ENCODE measurements at regions not wholly inside any gene's neighbourhood (a gene's known extent, or its start where the extent isn't known, plus 50 kb on each side); places are given as distances from the start of the nearest gene placed in this dataset.

GRCh38 chr15:97401970-97402369 lies 558.5 kb upstream of the ARRDC4 start:
- H3K27ac Mint-ChIP-seq = no peak overlapping the region
- H3K27me3 Mint-ChIP-seq (ENCODE audit: low read depth, poor library complexity) = peaks cover 11% of the 10 kb centered on the region
- H3K4me3 Mint-ChIP-seq = no peak overlapping the region
- no peaks in the 10 kb centered on the region for H3K36me3 Mint-ChIP-seq (ENCODE audit: low read depth)
- DNase-seq = no peak
- no peaks in the 10 kb centered on the region for H3K9me3 Mint-ChIP-seq
- peaks cover 19% of the 10 kb centered on the region for H3K4me1 Mint-ChIP-seq
- TF ChIP-seq, protein P1, sequence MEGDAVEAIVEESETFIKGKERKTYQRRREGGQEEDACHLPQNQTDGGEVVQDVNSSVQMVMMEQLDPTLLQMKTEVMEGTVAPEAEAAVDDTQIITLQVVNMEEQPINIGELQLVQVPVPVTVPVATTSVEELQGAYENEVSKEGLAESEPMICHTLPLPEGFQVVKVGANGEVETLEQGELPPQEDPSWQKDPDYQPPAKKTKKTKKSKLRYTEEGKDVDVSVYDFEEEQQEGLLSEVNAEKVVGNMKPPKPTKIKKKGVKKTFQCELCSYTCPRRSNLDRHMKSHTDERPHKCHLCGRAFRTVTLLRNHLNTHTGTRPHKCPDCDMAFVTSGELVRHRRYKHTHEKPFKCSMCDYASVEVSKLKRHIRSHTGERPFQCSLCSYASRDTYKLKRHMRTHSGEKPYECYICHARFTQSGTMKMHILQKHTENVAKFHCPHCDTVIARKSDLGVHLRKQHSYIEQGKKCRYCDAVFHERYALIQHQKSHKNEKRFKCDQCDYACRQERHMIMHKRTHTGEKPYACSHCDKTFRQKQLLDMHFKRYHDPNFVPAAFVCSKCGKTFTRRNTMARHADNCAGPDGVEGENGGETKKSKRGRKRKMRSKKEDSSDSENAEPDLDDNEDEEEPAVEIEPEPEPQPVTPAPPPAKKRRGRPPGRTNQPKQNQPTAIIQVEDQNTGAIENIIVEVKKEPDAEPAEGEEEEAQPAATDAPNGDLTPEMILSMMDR (IDR thresholded peaks at IDR 0.05) = no peak

DNA sequence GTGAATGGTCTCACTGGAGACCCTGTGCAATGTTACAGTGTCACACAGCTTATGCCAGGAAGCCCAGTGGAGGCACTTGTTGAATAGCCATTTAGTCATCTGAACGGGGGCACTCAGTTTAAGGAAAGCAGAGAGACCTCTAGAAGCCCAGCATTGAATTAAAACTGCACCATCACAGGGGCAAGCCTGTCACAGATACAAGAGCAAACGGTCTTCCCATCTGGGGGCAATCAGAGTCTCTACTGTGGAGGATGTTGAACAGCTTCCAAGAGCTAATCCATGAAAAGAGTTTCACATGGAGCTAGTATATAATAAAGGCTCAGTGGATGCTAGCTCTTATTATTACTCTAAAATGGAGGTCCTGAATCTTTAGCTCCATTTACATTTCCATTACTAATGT lies 553.7 kb upstream of the ARRDC4 start:
- H3K9me3 Mint-ChIP-seq = no peaks in the 10 kb centered on the region
- H3K4me3 Mint-ChIP-seq = no peak overlapping the region
- no peak overlapping the region for H3K27ac Mint-ChIP-seq
- H3K27me3 Mint-ChIP-seq (ENCODE audit: low read depth, poor library complexity) = peaks cover 11% of the 10 kb centered on the region
- TF ChIP-seq, protein P1 (IDR thresholded peaks at IDR 0.05) = no peak
- H3K4me1 Mint-ChIP-seq = no peaks in the 10 kb centered on the region
- no peaks in the 10 kb centered on the region for H3K36me3 Mint-ChIP-seq (ENCODE audit: low read depth)
- DNase-seq = no peak

DNA sequence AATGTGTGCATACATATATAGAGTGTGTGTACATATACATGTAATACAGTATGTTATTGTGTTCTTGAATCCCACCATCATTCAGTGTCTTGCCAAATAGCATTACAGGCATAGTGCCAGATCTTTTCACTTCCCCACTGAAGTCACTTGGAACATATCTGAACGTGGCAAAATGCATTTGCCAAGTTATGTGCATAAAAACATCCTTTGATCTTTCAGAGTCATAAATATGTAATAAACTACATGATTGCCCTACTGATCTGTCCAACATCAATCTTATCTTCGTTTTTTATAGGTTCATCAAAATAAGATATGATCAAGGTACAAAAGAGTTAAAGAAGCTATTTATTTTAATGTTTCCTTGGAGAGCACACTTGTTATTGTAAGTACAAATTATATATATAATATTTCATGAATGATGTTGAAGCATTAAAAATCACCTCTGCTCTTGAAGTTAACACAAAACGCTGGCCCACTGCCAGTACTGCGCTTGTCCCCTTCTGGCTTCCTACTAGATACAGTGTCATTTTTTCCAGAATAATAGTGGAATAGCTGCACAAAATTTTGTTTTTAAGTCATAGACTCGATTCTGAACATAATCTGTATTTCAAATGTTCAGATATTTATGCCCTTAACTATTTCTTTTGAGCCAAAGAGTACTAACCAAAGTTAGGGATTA lies 549.5 kb upstream of the ARRDC4 start:
- peaks cover 9% of the 10 kb centered on the region for H3K9me3 Mint-ChIP-seq

GRCh38 chr15:97420130-97420529 lies 540.4 kb upstream of the ARRDC4 start:
- Mint-ChIP-seq H3K4me1 (peaks cover 11% of the 10 kb centered on the region), H3K27ac (no peak overlapping the region), H3K36me3 (ENCODE audit: low read depth) (peaks cover 5% of the 10 kb centered on the region), H3K4me3 (no peak overlapping the region), H3K27me3 (ENCODE audit: low read depth, poor library complexity) (no peaks in the 10 kb centered on the region), H3K9me3 (peaks cover 37% of the 10 kb centered on the region)
- TF ChIP-seq, protein P1 (IDR thresholded peaks at IDR 0.05) = no peak
- DNase-seq = no peak

More for the DNA sequence above, 549.5 kb upstream of the ARRDC4 start:
- no peak overlapping the region for H3K27ac Mint-ChIP-seq
- no peak overlapping the region for H3K4me3 Mint-ChIP-seq
- DNase-seq = no peak
- no peaks in the 10 kb centered on the region for H3K27me3 Mint-ChIP-seq (ENCODE audit: low read depth, poor library complexity)
- H3K36me3 Mint-ChIP-seq (ENCODE audit: low read depth) = no peaks in the 10 kb centered on the region
- no peaks in the 10 kb centered on the region for H3K4me1 Mint-ChIP-seq
- TF ChIP-seq, protein P1 (IDR thresholded peaks at IDR 0.05) = no peak

GRCh38 chr15:97425596-97425995 lies 534.9 kb upstream of the ARRDC4 start:
- DNase-seq = no peak
- peaks cover under 1% of the 10 kb centered on the region for H3K9me3 Mint-ChIP-seq
- H3K4me1 Mint-ChIP-seq = no peaks in the 10 kb centered on the region
- H3K27me3 Mint-ChIP-seq (ENCODE audit: low read depth, poor library complexity) = peaks cover 5% of the 10 kb centered on the region
- no peak overlapping the region for H3K4me3 Mint-ChIP-seq
- H3K36me3 Mint-ChIP-seq (ENCODE audit: low read depth) = peaks cover under 1% of the 10 kb centered on the region
- TF ChIP-seq, protein P1 (IDR thresholded peaks at IDR 0.05) = no peak
- H3K27ac Mint-ChIP-seq = no peak overlapping the region

DNA sequence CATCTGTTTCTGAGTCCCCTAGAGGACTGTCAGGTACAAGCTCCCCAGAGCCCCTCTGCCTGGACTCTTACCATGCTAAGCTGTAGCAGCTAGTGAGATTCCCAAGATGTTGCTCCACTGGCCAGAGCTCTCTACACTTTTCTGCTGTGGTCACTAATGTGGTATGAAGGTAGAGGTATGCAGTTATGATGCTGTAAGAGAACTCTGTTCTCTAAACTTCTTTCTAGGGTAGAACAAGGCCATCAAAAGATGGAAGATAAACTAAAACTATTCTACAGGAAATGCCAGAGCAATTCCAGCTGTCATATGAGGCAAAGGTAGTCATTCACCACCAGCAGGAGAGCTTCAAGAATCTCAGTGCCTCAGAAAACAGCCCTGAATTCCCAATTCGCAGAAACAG lies 517.4 kb upstream of the ARRDC4 start:
- Mint-ChIP-seq H3K27me3 (ENCODE audit: low read depth, poor library complexity) (no peaks in the 10 kb centered on the region), H3K4me3 (no peak overlapping the region), H3K27ac (no peak overlapping the region), H3K9me3 (peaks cover 13% of the 10 kb centered on the region), H3K36me3 (ENCODE audit: low read depth) (no peaks in the 10 kb centered on the region), H3K4me1 (no peaks in the 10 kb centered on the region)
- TF ChIP-seq, protein P1 (IDR thresholded peaks at IDR 0.05) = no peak
- no peak for DNase-seq
